ENCODE measurements at regions not wholly inside any gene's neighbourhood (a gene's known extent, or its start where the extent isn't known, plus 50 kb on each side); places are given as distances from the start of the nearest gene placed in this dataset.

- Histone ChIP-seq H3K4me3 (no peak overlapping the region), H3K27ac (no peak overlapping the region), H3K4me1 (peaks cover 0 to 22% (median 4%) of the 10 kb centered on the region in 3 donors), H3K9me3 (no peaks in the 10 kb centered on the region), H3K36me3 (no peaks in the 10 kb centered on the region), H3K27me3 (peaks cover 0 to 31% (median 0%) of the 10 kb centered on the region in 4 donors)
- no peak for TF ChIP-seq POLR2A (IDR thresholded peaks at IDR 0.05)
- no peak for TF ChIP-seq CTCF (IDR thresholded peaks at IDR 0.05)
- 70 to 77% methylated on average over 4 of the region's 4 CpGs for WGBS, 2 donors
- DNase-seq = no peak
- intact Hi-C loops (cut with DNase I) = no loop called here
These were observed 204.9 kb downstream of the USP12 start for GRCh38 chr13:26966701-26967080.

GRCh38 chr13:26965952-26966700, 205.5 kb downstream of the USP12 start:
- Histone ChIP-seq H3K4me1 (peaks cover 0 to 22% (median 4%) of the 10 kb centered on the region in 3 donors), H3K27ac (no peak overlapping the region), H3K36me3 (no peaks in the 10 kb centered on the region), H3K27me3 (peaks cover 0 to 33% (median 0%) of the 10 kb centered on the region in 4 donors), H3K4me3 (no peak overlapping the region), H3K9me3 (no peaks in the 10 kb centered on the region)
- 61 to 64% methylated on average over 16 to 18 of the region's 22 CpGs for WGBS, 2 donors
- DNase-seq = no peak
- intact Hi-C loops (cut with DNase I) = no loop called here
- TF ChIP-seq CTCF (IDR thresholded peaks at IDR 0.05) = no peak
- TF ChIP-seq POLR2A (IDR thresholded peaks at IDR 0.05) = no peak

GRCh38 chr13:26964278-26965250, 204.0 kb upstream of the GPR12 start:
- no peak for DNase-seq
- intact Hi-C loops (cut with DNase I) = no loop called here
- peaks cover 0 to 49% (median 0%) of the 10 kb centered on the region in 4 donors for H3K27me3 ChIP-seq
- H3K4me3 ChIP-seq = no peak overlapping the region
- WGBS, 2 donors = 65 to 71% methylated on average over 13 to 15 of the region's 16 CpGs
- no peaks in the 10 kb centered on the region for H3K36me3 ChIP-seq
- peaks cover 0 to 22% (median 4%) of the 10 kb centered on the region in 3 donors for H3K4me1 ChIP-seq
- no peak overlapping the region for H3K27ac ChIP-seq
- TF ChIP-seq POLR2A (IDR thresholded peaks at IDR 0.05) (no peak), CTCF (IDR thresholded peaks at IDR 0.05) (no peak)
- H3K9me3 ChIP-seq = no peaks in the 10 kb centered on the region

- H3K4me1 ChIP-seq = peaks cover 0 to 22% (median 4%) of the 10 kb centered on the region in 3 donors
- no peaks in the 10 kb centered on the region for H3K9me3 ChIP-seq
- no peak overlapping the region for H3K4me3 ChIP-seq
- no peaks in the 10 kb centered on the region for H3K36me3 ChIP-seq
- 79 to 83% methylated on average over 2 of the region's 2 CpGs for WGBS, 2 donors
- peaks cover 0 to 51% (median 0%) of the 10 kb centered on the region in 4 donors for H3K27me3 ChIP-seq
- DNase-seq = no peak
- intact Hi-C loops (cut with DNase I) = no loop called here
- H3K27ac ChIP-seq = no peak overlapping the region
- no peak for TF ChIP-seq CTCF (IDR thresholded peaks at IDR 0.05)
- no peak for TF ChIP-seq POLR2A (IDR thresholded peaks at IDR 0.05)
These were observed 202.1 kb upstream of the GPR12 start for GRCh38 chr13:26962671-26963070.
